Left ventricle myocardium inferior (tissue), 1 donor: ENCODE measurements at regions not wholly inside any gene's neighbourhood (a gene's known extent, or its start where the extent isn't known, plus 50 kb on each side); places are given as distances from the start of the nearest gene placed in this dataset.

Experiments
- DNase-seq: peaks from one replicate; pipeline ENCODE4 v3.0.0-alpha.2; 2020
- H3K27ac ChIP-seq: fragments of 200-600 bp; replicated peaks from 2 replicates; pipeline ENCODE4 v1.8.0; 2021
- H3K27me3 ChIP-seq: fragments of 200-600 bp; 2 replicates; pipeline ENCODE4 v1.8.0; 2021; ENCODE audit warnings: low read depth
- H3K36me3 ChIP-seq: fragments of 200-600 bp; 2 replicates; pipeline ENCODE4 v1.8.0; 2021
- H3K4me1 ChIP-seq: fragments of 200-600 bp; 2 replicates; pipeline ENCODE4 v1.8.0; 2021
- H3K4me3 ChIP-seq: fragments of 200-600 bp; 2 replicates; pipeline ENCODE4 v1.8.0; 2021; ENCODE audit warnings: mild to moderate bottlenecking, moderate library complexity
- H3K9me3 ChIP-seq: fragments of 200-600 bp; replicated peaks from 2 replicates; pipeline ENCODE4 v1.8.0; 2021
- intact Hi-C: fragments of 100-400 bp; cut with micrococcal nuclease; formaldehyde crosslinking; loops from one replicate; pipeline ENCODE4 v1.11.0; 2022
- TF ChIP-seq, protein P1 (sequence below): fragments of 200-600 bp; IDR thresholded peaks from 2 replicates; pipeline ENCODE4 v1.8.0; 2021; ENCODE audit warnings: antibody characterized with exemption, mild to moderate bottlenecking, borderline replicate concordance
- donor health status: DM: no; HTN: yes; CAD: no; lungs with severe emphysema.

DNA sequence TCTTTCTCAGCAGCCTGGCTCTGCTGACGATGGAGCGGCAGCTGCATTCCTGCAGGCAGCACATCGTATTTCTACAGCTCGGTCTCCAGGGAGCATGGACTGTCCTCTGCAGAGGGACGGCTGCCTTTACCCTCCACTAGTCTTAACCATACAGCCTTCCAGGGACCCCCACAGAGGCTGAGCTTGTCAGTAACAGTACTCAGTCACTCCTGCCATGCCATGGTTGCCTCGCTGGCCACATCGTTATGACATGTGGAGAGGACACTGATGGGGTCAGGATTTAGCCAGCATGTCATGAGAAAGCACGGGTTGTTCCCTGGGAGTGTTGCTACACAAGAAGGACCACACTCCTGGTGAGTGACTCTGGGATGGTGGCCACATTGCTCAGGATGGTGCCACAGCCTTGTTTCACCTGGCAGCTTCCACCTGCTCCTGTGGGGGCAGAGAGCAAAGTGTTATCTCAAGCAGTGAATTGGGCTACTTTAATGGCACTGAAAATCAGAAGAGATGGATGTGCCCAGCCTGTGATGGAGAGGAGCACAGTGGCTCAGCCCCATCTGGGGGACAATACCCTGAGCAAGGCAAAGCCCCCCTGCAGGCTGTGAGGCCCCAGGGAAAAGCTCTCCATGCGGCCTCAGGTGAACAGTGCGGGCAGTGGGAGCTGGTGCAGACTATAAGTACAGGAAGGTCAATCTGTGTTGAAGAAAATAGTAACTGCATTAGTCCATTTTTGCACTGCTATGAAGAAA lies 443.9 kb downstream of the TCERG1L start:
- Histone ChIP-seq H3K4me1 (no peaks in the 10 kb centered on the region), H3K27ac (no peak overlapping the region), H3K27me3 (peaks cover 69% of the 10 kb centered on the region), H3K9me3 (no peaks in the 10 kb centered on the region), H3K36me3 (no peaks in the 10 kb centered on the region), H3K4me3 (no peak overlapping the region)
- intact Hi-C loops: no loop called here
- TF ChIP-seq, protein P1, sequence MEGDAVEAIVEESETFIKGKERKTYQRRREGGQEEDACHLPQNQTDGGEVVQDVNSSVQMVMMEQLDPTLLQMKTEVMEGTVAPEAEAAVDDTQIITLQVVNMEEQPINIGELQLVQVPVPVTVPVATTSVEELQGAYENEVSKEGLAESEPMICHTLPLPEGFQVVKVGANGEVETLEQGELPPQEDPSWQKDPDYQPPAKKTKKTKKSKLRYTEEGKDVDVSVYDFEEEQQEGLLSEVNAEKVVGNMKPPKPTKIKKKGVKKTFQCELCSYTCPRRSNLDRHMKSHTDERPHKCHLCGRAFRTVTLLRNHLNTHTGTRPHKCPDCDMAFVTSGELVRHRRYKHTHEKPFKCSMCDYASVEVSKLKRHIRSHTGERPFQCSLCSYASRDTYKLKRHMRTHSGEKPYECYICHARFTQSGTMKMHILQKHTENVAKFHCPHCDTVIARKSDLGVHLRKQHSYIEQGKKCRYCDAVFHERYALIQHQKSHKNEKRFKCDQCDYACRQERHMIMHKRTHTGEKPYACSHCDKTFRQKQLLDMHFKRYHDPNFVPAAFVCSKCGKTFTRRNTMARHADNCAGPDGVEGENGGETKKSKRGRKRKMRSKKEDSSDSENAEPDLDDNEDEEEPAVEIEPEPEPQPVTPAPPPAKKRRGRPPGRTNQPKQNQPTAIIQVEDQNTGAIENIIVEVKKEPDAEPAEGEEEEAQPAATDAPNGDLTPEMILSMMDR: no peak
- DNase-seq: no peak

DNA sequence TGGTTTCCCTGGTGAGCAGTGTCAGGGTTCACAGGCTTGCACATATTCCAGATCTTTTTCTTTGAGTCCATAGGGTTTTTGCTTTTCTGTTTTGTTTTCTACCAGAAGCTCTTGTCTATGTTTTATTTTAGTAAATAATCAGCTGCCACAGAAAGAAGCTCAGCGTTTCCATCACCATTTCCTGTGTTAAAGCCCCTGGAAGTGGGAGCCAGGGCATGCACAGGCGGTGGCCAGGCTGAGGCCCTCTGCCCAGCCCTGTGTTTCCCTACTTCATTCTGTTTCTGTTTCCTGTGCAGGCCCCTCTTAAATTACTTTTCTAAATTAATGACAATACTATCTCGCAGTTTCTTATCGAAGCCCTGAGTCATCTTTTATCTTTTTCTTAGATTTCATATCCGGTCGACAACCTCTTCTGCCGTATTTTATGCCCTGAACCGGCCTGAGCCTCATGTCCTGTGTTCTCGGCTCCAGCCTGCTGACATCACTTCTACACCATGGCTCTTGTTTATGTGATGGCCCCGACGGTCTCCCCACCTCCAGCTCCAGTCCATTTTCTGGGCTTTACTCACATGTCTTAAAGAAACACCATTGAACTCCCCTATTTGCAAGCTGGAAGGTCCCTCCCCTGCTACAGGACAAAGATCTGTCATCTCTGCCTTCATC lies 442.2 kb downstream of the TCERG1L start:
- H3K27ac ChIP-seq: no peak overlapping the region
- H3K9me3 ChIP-seq: no peaks in the 10 kb centered on the region
- TF ChIP-seq, protein P1: no peak
- H3K36me3 ChIP-seq: no peaks in the 10 kb centered on the region
- peaks cover 76% of the 10 kb centered on the region for H3K27me3 ChIP-seq
- H3K4me3 ChIP-seq: no peak overlapping the region
- intact Hi-C loops: no loop called here
- H3K4me1 ChIP-seq: no peaks in the 10 kb centered on the region
- no peak for DNase-seq

DNA sequence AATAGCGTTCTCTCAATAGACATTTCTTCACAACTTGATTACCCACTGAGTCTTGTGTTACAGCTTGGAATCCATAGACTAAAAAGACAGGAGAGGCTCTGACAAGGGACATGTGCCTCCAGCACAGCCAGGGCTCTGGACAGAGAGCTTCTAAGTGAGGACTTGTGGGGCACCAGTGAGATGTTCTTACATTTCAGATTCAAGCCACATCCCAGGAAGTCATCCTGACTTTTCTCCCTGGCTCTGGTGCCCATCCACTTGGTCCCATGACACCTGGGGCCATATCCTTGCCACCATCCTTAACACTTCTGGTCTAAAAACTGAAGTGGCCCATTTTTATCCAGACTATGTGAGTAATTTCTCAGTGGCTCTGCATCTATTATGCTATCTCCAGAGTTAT lies 440.1 kb downstream of the TCERG1L start:
- H3K9me3 ChIP-seq: no peaks in the 10 kb centered on the region
- TF ChIP-seq, protein P1: no peak
- H3K27ac ChIP-seq: no peak overlapping the region
- H3K4me1 ChIP-seq: no peaks in the 10 kb centered on the region
- H3K27me3 ChIP-seq: peaks cover 83% of the 10 kb centered on the region
- no peaks in the 10 kb centered on the region for H3K36me3 ChIP-seq
- no peak for DNase-seq
- H3K4me3 ChIP-seq: no peak overlapping the region
- intact Hi-C loops: no loop called here

DNA sequence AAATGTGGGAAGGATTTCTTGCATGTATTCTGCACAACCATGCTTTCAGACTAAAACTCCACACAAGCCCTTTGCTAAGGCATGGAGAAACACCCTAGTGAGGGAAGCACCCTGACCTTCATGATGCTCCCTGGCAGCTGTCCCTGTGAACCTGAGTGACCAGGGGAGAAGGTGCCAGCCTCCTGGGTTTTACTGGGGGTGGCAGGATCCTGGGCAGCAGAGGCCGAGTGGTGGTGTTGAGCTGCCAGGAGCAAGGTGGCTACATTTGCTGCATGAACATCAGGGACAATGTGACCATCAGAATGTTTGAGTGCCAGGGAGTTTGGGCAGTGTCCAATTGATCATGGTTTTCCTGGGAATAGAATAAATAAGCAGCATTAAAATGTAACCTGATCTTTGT lies 437.9 kb downstream of the TCERG1L start:
- no peak overlapping the region for H3K27ac ChIP-seq
- no peaks in the 10 kb centered on the region for H3K9me3 ChIP-seq
- peaks cover 82% of the 10 kb centered on the region for H3K27me3 ChIP-seq
- no peak for DNase-seq
- no peaks in the 10 kb centered on the region for H3K36me3 ChIP-seq
- no peak overlapping the region for H3K4me3 ChIP-seq
- intact Hi-C loops: no loop called here
- H3K4me1 ChIP-seq: no peaks in the 10 kb centered on the region
- TF ChIP-seq, protein P1: no peak

DNA sequence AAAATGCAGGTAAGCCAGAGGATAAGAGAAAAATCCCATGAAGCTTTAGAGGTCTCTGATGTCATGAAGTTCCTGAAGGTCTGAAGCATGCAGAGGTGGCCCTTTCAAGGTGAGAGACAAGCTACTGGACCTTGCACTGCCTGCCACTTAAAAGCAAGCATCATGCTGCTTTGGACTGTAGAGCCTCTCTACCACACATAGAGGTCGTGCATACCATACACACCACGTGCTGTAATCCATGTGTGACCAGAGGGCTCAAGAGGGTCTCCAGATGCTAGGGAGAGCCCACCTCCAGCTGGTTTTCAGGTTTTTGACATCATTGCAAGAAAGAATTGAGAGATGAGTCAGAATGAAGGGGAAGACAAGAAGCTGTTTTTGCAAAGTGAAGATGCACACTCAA lies 436.4 kb downstream of the TCERG1L start:
- Histone ChIP-seq H3K36me3 (no peaks in the 10 kb centered on the region), H3K27me3 (peaks cover 82% of the 10 kb centered on the region), H3K27ac (no peak overlapping the region), H3K9me3 (no peaks in the 10 kb centered on the region), H3K4me1 (no peaks in the 10 kb centered on the region), H3K4me3 (no peak overlapping the region)
- TF ChIP-seq, protein P1: no peak
- intact Hi-C loops: no loop called here
- DNase-seq: no peak
